Glutamatergic neuron (in vitro differentiated cells): ENCODE measurements at regions not wholly inside any gene's neighbourhood (a gene's known extent, or its start where the extent isn't known, plus 50 kb on each side); places are given as distances from the start of the nearest gene placed in this dataset.

Experiments
- DNase-seq: peaks from one replicate; pipeline ENCODE4 v3.0.0; 2022
- H3K27ac Mint-ChIP-seq: one replicate; pipeline ENCODE4 v1.8.0; 2020; ENCODE audit warnings: mild to moderate bottlenecking, mixed read lengths, inconsistent platforms; ENCODE audit not compliant: unreplicated experiment
- H3K27me3 Mint-ChIP-seq: one replicate; pipeline ENCODE4 v1.8.0; 2020; ENCODE audit warnings: mild to moderate bottlenecking, moderate library complexity, mixed read lengths, inconsistent platforms; ENCODE audit not compliant: unreplicated experiment
- H3K36me3 Mint-ChIP-seq: one replicate; pipeline ENCODE4 v1.8.0; 2020; ENCODE audit warnings: mild to moderate bottlenecking, mixed read lengths, inconsistent platforms; ENCODE audit not compliant: unreplicated experiment
- H3K4me1 Mint-ChIP-seq: one replicate; pipeline ENCODE4 v1.8.0; 2020; ENCODE audit warnings: mild to moderate bottlenecking, low read depth, mixed read lengths, inconsistent platforms; ENCODE audit not compliant: unreplicated experiment
- H3K4me3 Mint-ChIP-seq: one replicate; pipeline ENCODE4 v1.8.0; 2020; ENCODE audit warnings: mild to moderate bottlenecking, mixed read lengths, inconsistent platforms; ENCODE audit not compliant: unreplicated experiment
- H3K9me3 Mint-ChIP-seq: one replicate; pipeline ENCODE4 v1.8.0; 2020; ENCODE audit warnings: mild to moderate bottlenecking, moderate library complexity, mixed read lengths, inconsistent platforms; ENCODE audit not compliant: unreplicated experiment
- CTCF ChIP-seq: fragments of 200-600 bp; sonication (generic); IDR thresholded peaks from one replicate; pipeline ENCODE4 v1.5.0; 2021; ENCODE audit not compliant: partially characterized antibody, unreplicated experiment

- Mint-ChIP-seq H3K4me1 (no peaks in the 10 kb centered on the region), H3K9me3 (no peaks in the 10 kb centered on the region), H3K4me3 (no peak overlapping the region), H3K36me3 (no peaks in the 10 kb centered on the region), H3K27ac (no peak overlapping the region), H3K27me3 (no peaks in the 10 kb centered on the region)
- DNase-seq = no peak
- TF ChIP-seq CTCF = no peak
These were observed 258.3 kb downstream of the KLF5 start for GRCh38 chr13:73317140-73317539.

- no peak for TF ChIP-seq CTCF
- Mint-ChIP-seq H3K9me3 (no peaks in the 10 kb centered on the region), H3K27ac (no peak overlapping the region), H3K4me3 (no peak overlapping the region), H3K27me3 (no peaks in the 10 kb centered on the region), H3K4me1 (no peaks in the 10 kb centered on the region), H3K36me3 (no peaks in the 10 kb centered on the region)
- DNase-seq = no peak
These were observed 251.6 kb downstream of the KLF5 start for GRCh38 chr13:73310366-73310765.

DNA sequence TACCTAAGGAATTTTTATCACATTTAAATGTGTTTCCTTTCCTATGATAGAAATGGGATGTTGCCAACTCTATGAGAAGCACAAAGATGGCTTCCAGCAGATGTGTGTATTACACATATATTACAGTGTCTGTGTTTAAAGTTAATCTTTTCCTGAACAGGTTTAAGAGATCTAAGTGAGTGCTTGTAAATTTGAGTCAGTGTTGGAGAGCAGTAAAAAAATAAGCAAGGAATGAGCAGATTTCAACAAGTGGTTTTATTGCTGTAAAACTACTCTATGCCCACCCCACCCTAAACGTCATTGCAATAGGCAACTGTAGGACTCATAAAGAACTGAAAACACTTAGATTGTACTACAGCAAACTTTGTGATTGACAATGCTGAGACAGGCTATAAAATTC, 248.7 kb downstream of the KLF5 start:
- TF ChIP-seq CTCF = no peak
- H3K36me3 Mint-ChIP-seq = no peaks in the 10 kb centered on the region
- no peak overlapping the region for H3K4me3 Mint-ChIP-seq
- peaks cover 2% of the 10 kb centered on the region for H3K9me3 Mint-ChIP-seq
- no peaks in the 10 kb centered on the region for H3K4me1 Mint-ChIP-seq
- H3K27me3 Mint-ChIP-seq = no peaks in the 10 kb centered on the region
- H3K27ac Mint-ChIP-seq = no peak overlapping the region
- DNase-seq = no peak

DNA sequence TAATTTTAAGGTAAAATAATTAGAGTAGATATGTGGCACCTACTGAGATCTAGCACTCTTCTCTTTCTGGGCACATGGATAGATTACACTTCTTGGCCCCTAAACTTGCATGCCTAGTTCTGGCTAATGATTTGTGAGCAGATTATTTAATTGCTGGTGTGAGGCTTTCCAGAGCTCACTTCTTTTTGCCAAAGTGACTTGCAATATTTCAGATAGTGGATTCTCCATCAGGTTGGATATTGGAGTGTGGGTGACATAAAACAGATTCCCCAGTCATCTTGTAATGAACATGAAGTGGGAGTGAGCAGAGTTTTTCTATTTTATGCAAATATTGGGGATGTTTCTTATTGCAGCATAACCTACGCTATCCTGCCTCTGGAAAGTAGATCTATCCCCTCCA, 247.9 kb downstream of the KLF5 start:
- DNase-seq = no peak
- H3K4me1 Mint-ChIP-seq = no peaks in the 10 kb centered on the region
- no peak for TF ChIP-seq CTCF
- H3K36me3 Mint-ChIP-seq = no peaks in the 10 kb centered on the region
- H3K9me3 Mint-ChIP-seq = peaks cover 2% of the 10 kb centered on the region
- H3K27me3 Mint-ChIP-seq = no peaks in the 10 kb centered on the region
- H3K4me3 Mint-ChIP-seq = no peak overlapping the region
- no peak overlapping the region for H3K27ac Mint-ChIP-seq

DNA sequence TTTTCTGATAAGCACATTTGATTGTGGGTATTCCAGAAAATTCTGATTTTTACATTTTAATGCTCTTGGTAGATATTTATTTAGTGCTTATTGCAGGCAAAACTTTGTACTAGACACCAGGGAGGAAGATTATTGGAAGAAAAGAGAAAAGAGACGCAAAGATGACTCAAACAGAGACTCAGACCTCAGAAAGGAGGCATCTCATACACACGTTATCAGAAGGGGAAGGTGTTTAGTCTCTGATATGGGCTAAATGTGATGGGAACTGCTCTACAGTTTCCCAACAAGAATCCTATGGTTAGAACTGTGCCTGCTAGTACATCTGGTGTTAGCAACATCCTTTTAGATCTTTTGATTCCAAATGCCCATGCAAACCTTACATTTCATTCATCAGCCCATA, 245.6 kb downstream of the KLF5 start:
- Mint-ChIP-seq H3K27me3 (no peaks in the 10 kb centered on the region), H3K9me3 (peaks cover 2% of the 10 kb centered on the region), H3K27ac (no peak overlapping the region), H3K4me3 (no peak overlapping the region), H3K36me3 (no peaks in the 10 kb centered on the region), H3K4me1 (no peaks in the 10 kb centered on the region)
- TF ChIP-seq CTCF = no peak
- DNase-seq = no peak
